Vagina (tissue), 2 donors: ENCODE measurements at regions not wholly inside any gene's neighbourhood (a gene's known extent, or its start where the extent isn't known, plus 50 kb on each side); places are given as distances from the start of the nearest gene placed in this dataset.

Experiments
- CTCF ChIP-seq, 3 experiments: fragments of 450-650 bp in 2 of 3; fragments of 200-600 bp in 1 of 3; sonication (generic) in 1 of 3; IDR thresholded peaks; one replicate each; pipeline ENCODE4 v1.5.1; 2017 to 2019; ENCODE audit warnings: antibody characterized with exemption in 3 of 3, mild to moderate bottlenecking in 2 of 3, moderate library complexity in 2 of 3
- POLR2A ChIP-seq, 2 donors: fragments of 450-650 bp; IDR thresholded peaks; one replicate each; pipeline ENCODE4 v1.6.1; 2017; ENCODE audit warnings: antibody characterized with exemption in 2 of 2, mild to moderate bottlenecking in 2 of 2, moderate library complexity in 2 of 2

GRCh38 chr12:74076918-74077317, 460.7 kb upstream of the ATXN7L3B start:
- no peak for TF ChIP-seq CTCF (IDR thresholded peaks at IDR 0.05)
- no peak for TF ChIP-seq POLR2A (IDR thresholded peaks at IDR 0.05)
